Neural progenitor cell (in vitro differentiated cells): ENCODE measurements at regions not wholly inside any gene's neighbourhood (a gene's known extent, or its start where the extent isn't known, plus 50 kb on each side); places are given as distances from the start of the nearest gene placed in this dataset.

Experiments
- CTCF ChIP-seq: fragments of 200-600 bp; sonication (generic); IDR thresholded peaks from 2 replicates; pipeline ENCODE4 v1.5.1; 2017; ENCODE audit warnings: antibody characterized with exemption, mild to moderate bottlenecking
- EZH2 ChIP-seq: fragments of 200-600 bp; sonication (generic); IDR thresholded peaks from 2 replicates; pipeline ENCODE4 v1.6.1; 2017; ENCODE audit warnings: antibody characterized with exemption, mild to moderate bottlenecking, moderate library complexity

GRCh38 chr6:37556881-37557644 lies 57.4 kb upstream of the CCDC167 start:
- TF ChIP-seq CTCF (no peak), EZH2 (no peak)
